ENCODE measurements at regions not wholly inside any gene's neighbourhood (a gene's known extent, or its start where the extent isn't known, plus 50 kb on each side); places are given as distances from the start of the nearest gene placed in this dataset.
"Not testable (repeated sequence)": the region's sequence is repeated elsewhere in the genome, so short reads cannot be mapped to it uniquely, and the experiment has no call there.

GRCh38 chr3:86887876-86888275 is 103.1 kb downstream of the VGLL3 start:
- DNase-seq (ENCODE audit: low read depth), result no peak

DNA sequence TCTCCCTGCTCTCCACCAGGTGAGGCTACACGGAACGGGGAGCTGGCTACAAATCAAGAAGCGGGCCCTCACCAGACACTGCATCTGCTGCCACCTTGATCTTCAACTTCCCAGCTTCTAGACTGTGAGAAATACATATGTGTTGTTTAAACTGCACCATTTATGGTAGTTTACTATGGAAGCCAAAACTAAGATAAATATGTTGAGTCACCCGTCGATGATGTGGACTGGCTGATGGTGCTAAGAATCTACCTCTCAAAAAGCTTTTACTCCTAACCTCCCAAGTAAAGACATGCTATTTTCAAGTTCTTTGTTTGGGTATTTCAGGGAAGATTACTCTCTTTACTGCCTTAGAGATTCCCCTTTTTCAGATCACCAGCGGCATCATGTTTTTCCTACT is 110.9 kb downstream of the VGLL3 start:
- DNase-seq (ENCODE audit: low read depth), result no peak

- not testable (repeated sequence) for DNase-seq (ENCODE audit: low read depth)
Measured at GRCh38 chr3:86876504-86877181, 114.3 kb downstream of the VGLL3 start.

- not testable (repeated sequence) for DNase-seq (ENCODE audit: low read depth)
Measured at GRCh38 chr3:86874790-86875189, 116.2 kb downstream of the VGLL3 start.

- DNase-seq (ENCODE audit: low read depth), result no peak
Measured at GRCh38 chr3:86869566-86869965, 121.4 kb downstream of the VGLL3 start.

- peak; percentile 17 for DNase-seq (ENCODE audit: low read depth)
Measured at GRCh38 chr3:86867982-86868381, 123.0 kb downstream of the VGLL3 start.

DNA sequence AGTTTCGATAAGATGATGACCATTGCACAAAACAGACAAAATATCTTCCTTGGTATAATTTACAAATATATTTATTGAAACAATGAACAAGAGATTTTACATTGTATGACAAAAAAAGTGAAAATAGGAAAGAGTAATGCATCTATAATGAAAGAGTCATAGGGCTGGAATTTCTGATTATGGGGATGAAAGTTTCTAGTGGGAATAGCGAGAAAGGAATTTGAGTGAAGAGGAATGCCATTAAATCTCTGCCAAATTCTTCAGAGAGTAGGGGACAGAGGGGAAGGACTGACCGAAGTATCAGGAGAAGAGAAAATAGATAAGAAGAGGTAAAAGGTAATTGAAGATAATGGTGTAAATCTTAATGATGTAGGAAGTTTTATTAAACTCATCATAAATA is 125.4 kb downstream of the VGLL3 start:
- no peak for DNase-seq (ENCODE audit: low read depth)

- no peak for DNase-seq (ENCODE audit: low read depth)
Measured at GRCh38 chr3:86856711-86857110, 134.2 kb downstream of the VGLL3 start.

DNA sequence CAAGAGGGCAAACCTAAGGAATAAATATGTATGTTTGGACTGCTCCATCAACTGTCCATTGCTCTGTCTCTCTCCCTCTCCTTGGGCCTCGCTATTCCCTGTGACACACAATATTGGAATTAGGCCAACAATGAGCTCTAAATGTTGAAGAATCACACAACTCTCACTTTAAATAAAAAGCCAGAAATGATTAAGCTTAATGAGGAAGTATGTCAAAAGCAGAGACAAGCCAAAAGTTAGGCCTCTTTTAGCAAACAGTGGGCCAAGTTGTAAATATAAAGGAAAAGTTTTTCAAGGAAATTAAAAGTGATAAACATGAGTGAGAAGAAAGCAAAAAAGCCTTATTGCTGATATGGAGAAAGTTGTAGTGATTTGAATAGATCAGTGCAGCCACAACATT is 141.0 kb downstream of the VGLL3 start:
- no peak for DNase-seq (ENCODE audit: low read depth)

- no peak for DNase-seq (ENCODE audit: low read depth)
Measured at GRCh38 chr3:86845726-86846125, 145.2 kb downstream of the VGLL3 start.

DNA sequence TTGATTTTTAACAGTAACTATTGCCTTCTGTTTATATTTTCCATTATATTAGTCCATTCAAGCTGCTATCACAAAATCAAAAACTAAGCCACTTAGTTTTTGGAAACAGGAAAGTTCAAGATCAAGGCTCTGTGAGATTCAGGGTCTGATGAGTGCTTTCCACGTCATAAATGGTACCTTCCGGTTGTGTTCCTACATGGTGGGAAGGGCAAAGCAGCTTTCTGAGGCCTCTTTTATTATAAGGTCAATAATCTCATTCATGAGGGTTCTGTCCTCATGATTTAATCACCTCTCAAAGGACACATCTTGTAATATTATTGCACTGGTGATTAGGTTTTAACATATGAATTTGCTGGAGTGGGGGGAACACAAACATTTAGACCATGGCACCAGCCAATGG is 152.0 kb downstream of the VGLL3 start:
- DNase-seq (ENCODE audit: low read depth), result no peak

DNA sequence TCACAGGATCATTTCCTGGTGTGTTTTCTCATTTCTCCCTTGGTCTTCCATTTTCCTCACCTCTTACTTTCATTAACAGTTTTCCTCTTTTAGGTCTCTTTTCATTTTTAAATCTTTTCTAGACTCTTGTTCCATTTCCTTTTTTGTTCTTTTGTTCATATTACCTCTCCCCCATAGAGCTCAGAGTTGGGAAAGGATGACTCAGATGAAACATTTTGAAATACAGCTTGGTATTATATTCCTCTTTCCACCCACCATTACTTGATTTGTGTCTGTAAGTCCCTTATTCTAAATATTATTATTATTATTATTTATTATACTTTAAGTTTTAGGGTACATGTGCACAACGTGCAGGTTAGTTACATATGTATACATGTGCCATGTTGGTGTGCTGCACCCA is 153.1 kb downstream of the VGLL3 start:
- no peak for DNase-seq (ENCODE audit: low read depth)

- no peak for DNase-seq (ENCODE audit: low read depth)
Measured at GRCh38 chr3:86830566-86830965, 160.4 kb downstream of the VGLL3 start.

DNA sequence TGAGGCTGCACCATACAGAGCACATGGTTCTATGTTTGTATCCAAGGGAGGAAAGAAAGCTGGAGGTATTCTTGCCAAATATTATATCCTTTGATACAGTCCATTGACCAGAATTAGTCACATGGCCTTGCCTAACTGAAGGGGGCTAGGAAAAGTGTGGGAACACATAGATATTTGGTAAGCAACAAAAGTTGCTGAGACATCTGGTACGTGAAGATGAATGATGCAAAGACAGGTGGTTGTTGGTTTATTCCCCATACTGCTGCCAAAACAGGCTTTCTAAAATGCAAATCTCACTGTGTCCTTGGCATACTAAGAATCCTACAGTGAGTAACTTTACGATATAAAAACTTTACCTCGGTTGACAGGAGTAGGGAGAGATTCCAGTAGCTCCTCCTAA is 162.2 kb downstream of the VGLL3 start:
- DNase-seq (ENCODE audit: low read depth), result no peak

- not testable (repeated sequence) for DNase-seq (ENCODE audit: low read depth)
Measured at GRCh38 chr3:86827582-86827981, 163.4 kb downstream of the VGLL3 start.

DNA sequence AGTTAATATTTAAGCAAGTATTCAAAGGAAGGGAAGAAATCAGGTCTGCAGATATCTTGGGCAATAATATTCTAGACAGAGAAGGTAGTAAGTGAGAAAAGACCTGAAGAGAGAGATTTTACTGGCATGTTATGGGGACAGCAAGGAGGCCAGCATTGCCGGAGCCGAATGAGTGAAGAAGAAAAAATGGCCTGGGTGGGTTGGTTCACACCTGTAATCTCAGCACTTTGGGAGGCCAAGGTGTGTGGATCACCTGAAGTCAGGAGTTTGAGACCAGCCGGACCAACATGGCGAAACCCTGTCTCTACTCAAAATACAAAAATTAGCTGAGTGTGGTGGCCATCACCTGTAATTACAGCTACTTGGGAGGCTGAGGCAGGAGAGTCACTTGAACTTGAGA is 164.7 kb downstream of the VGLL3 start:
- DNase-seq (ENCODE audit: low read depth), result no peak

DNA sequence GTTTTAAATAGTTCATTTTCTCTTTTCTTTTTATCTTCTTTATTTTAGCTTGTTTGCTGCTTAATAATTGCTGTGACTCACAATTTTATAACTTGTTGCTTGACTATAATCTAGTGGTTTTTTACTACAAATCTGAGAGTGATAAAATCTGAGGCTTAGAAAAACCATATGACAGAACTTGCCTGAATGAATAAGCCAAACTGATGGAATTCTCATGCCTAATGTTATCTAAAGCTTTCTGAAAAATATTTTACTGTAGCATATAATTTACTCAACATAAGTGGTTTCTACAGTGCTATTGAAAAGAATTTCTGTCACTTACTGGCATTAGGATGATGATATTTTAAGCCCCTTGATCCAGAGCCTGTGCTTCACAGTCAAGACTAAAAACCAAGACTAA is 175.1 kb downstream of the VGLL3 start:
- DNase-seq (ENCODE audit: low read depth), result peak; percentile 30

DNA sequence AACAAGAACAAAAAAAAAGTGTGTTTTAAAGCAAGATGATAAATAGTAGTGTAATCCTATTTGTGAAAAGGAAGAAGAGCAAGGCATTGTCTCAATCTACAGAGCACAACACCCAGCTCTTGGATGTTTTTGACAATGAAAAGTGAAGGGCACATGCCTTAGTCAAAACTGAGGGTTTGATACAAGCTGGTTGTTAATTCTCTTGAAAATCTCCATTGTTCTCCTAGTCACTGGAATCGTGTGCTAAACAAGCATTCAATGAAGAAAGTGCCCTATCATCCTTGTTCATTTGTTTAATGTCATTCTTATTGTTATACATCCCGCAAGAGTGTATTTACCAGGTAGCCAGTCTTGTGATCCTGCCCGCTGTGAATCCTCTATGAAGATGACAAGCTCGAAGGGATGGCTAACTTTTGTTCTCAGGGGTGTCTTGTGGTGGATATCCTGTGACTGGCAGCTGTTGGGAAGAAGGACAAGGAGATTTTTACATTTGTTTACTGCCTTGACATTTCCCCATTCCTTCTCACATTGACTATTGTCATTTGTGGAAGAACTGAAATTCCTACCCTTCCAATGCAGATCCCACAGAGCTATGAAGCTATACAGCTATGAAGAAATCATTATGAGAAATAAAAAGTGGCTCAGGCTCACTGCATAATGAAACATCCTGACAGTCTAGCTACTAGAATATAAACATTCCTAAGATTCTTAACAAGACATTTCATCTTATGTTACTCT is 175.9 kb downstream of the VGLL3 start:
- no peak for DNase-seq (ENCODE audit: low read depth)

GRCh38 chr3:86814321-86814720 is 176.6 kb downstream of the VGLL3 start:
- DNase-seq (ENCODE audit: low read depth), result no peak

DNA sequence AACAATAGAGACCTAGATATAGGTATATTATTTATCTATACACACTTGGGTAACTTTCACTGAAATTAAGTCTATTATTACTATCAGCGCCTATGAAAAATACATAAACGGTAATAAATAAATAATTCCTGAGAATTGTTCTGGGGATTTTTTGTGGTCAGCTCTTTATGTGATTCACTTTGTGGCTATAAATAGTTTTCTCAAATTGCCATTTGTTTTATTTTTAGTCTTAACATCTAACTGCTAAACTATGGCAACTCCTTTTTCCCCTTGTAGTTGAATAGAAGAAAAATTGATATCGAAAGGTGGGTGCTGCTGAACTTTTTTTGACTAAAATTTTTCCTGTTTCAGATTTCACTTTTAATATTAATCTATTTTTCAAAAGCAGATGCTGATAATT is 189.0 kb downstream of the VGLL3 start:
- no peak for DNase-seq (ENCODE audit: low read depth)

DNA sequence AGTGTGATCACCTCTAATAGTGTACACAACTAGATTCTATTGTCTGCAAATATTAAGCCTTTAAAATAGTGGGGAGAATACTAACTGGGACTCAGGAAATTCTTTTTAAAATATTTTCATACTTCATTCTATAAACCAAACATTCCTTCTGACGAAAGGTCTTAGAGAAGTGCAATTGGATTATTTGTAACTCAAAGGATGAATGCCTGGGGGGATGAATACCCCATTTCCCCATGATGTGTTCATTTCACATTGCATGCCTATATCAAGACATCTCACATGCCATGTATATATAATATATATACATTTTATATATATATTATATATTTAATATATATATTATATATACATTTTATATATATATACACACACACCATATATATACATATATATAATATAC is 189.9 kb downstream of the VGLL3 start:
- no peak for DNase-seq (ENCODE audit: low read depth)

GRCh38 chr3:86800116-86800515 is 190.8 kb downstream of the VGLL3 start:
- DNase-seq (ENCODE audit: low read depth), result peak; percentile 37

GRCh38 chr3:86797946-86798345 is 193.0 kb downstream of the VGLL3 start:
- no peak for DNase-seq (ENCODE audit: low read depth)

Data from GM04504 (cell line).